ENCODE measurements at regions not wholly inside any gene's neighbourhood (a gene's known extent, or its start where the extent isn't known, plus 50 kb on each side); places are given as distances from the start of the nearest gene placed in this dataset.
A peak's percentile ranks its signal among the peaks of the same experiment; 100 is the strongest.

DNA sequence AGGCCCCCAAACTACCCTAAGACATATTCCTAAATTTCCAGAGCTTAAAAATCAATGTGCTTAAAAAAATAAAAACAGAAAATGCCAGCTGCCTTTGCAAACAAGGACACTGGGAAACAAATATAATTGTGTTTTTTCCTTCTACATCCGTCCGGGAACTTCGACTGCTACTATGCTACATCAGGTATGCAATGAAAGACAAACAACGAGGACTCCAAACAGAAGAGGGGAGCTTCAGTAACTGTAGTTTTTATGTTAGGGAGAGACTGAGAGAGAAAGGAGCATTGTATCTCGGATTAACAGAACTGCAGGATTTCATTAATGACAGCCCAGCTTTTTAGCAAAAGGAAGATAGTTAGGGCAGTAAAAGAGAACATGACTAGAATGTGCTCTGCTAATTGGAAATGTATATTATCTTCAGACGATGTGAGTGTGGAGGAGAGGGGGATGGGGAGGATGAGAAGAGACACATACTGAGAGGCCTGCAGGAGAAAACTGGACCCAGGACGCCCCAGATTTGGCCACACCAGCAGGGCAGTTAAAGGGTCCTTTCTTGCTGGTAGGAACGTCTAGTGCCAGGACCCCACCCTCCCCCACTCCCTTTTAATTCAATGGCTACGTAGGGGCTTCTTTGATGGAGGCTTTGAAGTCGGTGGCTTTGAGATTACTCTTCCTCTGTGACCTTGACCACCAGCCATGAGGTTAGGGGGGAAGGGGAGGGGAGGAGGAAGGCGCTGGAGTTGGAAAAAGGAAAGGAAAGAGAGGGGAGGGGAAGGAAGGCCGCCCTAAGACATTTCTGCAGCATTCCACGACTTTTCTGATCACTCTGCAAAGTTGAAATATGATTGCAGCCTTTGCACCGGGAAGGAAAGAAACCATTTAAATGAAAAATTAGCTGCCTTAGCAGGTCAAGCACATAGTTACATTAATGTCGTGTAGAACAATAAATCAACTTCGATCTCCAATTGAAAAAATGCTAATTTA lies 187.1 kb downstream of the BLID start (continued):
- TF ChIP-seq ZNF652 (CRISPR knock-in tag; IDR thresholded peaks at IDR 0.05; ENCODE audit: borderline replicate concordance, low read depth): peak; percentile 46; the same call in 1 of the 2 replicates
- TF ChIP-seq RFXAP (CRISPR knock-in tag; IDR thresholded peaks at IDR 0.05; ENCODE audit: borderline replicate concordance): no peak
- TF ChIP-seq ZNF550 (CRISPR knock-in tag; IDR thresholded peaks at IDR 0.05; ENCODE audit: borderline replicate concordance): no peak
- TF ChIP-seq ZFP90 (CRISPR knock-in tag; IDR thresholded peaks at IDR 0.05; ENCODE audit: borderline replicate concordance): no peak
- no peak for TF ChIP-seq HNRNPL (IDR thresholded peaks at IDR 0.05; ENCODE audit: low read depth, low read length)
- TF ChIP-seq CREM (IDR thresholded peaks at IDR 0.05): peak; percentile 84
- TF ChIP-seq CREM (CRISPR knock-in tag; IDR thresholded peaks at IDR 0.05): no peak
- TF ChIP-seq ADNP (CRISPR knock-in tag; IDR thresholded peaks at IDR 0.05): no peak
- TF ChIP-seq FOXP1 (IDR thresholded peaks at IDR 0.05): no peak
- peak; percentile 33; the same call in 1 of the 2 replicates for TF ChIP-seq FOXP1 (CRISPR knock-in tag; IDR thresholded peaks at IDR 0.05)
- TF ChIP-seq PHF21A (CRISPR knock-in tag; IDR thresholded peaks at IDR 0.05): 0 out of 2 replicates have a peak, but pooled peaks have one; percentile 38
- peak; percentile 27; the same call in 1 of the 2 replicates for TF ChIP-seq RBFOX2 (IDR thresholded peaks at IDR 0.05; ENCODE audit: low read depth, low read length)
- peak; percentile 89 for TF ChIP-seq NR2F2 (IDR thresholded peaks at IDR 0.05; ENCODE audit: borderline replicate concordance, low read depth)
- no peak for TF ChIP-seq NR3C1 (CRISPR knock-in tag; IDR thresholded peaks at IDR 0.05)
- peak; percentile 14; the same call in 1 of the 2 replicates for TF ChIP-seq SOX5 (CRISPR knock-in tag; IDR thresholded peaks at IDR 0.05; ENCODE audit: borderline replicate concordance)
- TF ChIP-seq KDM5B (CRISPR knock-in tag; IDR thresholded peaks at IDR 0.05; ENCODE audit: borderline replicate concordance): no peak
- peak; percentile 55 for TF ChIP-seq PATZ1 (CRISPR knock-in tag; IDR thresholded peaks at IDR 0.05)
- no peak for TF ChIP-seq ZNF12 (CRISPR knock-in tag; IDR thresholded peaks at IDR 0.05)
- no peak for TF ChIP-seq ZNF720 (CRISPR knock-in tag; IDR thresholded peaks at IDR 0.05)
- peak; percentile 56 for TF ChIP-seq HNF4A (CRISPR knock-in tag; IDR thresholded peaks at IDR 0.05)
- no peak for TF ChIP-seq ZSCAN22 (CRISPR knock-in tag; IDR thresholded peaks at IDR 0.05)
- TF ChIP-seq NFKBIZ (CRISPR knock-in tag; IDR thresholded peaks at IDR 0.05): 0 out of 2 replicates have a peak, but pooled peaks have one; percentile 18
- TF ChIP-seq ATF1 (CRISPR knock-in tag; IDR thresholded peaks at IDR 0.05): peak; percentile 51
- TF ChIP-seq, protein P1, sequence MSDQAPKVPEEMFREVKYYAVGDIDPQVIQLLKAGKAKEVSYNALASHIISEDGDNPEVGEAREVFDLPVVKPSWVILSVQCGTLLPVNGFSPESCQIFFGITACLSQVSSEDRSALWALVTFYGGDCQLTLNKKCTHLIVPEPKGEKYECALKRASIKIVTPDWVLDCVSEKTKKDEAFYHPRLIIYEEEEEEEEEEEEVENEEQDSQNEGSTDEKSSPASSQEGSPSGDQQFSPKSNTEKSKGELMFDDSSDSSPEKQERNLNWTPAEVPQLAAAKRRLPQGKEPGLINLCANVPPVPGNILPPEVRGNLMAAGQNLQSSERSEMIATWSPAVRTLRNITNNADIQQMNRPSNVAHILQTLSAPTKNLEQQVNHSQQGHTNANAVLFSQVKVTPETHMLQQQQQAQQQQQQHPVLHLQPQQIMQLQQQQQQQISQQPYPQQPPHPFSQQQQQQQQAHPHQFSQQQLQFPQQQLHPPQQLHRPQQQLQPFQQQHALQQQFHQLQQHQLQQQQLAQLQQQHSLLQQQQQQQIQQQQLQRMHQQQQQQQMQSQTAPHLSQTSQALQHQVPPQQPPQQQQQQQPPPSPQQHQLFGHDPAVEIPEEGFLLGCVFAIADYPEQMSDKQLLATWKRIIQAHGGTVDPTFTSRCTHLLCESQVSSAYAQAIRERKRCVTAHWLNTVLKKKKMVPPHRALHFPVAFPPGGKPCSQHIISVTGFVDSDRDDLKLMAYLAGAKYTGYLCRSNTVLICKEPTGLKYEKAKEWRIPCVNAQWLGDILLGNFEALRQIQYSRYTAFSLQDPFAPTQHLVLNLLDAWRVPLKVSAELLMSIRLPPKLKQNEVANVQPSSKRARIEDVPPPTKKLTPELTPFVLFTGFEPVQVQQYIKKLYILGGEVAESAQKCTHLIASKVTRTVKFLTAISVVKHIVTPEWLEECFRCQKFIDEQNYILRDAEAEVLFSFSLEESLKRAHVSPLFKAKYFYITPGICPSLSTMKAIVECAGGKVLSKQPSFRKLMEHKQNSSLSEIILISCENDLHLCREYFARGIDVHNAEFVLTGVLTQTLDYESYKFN (CRISPR knock-in tag; conservative IDR thresholded peaks at IDR 0.05): peak; percentile 81
- TF ChIP-seq MTA1 (CRISPR knock-in tag; IDR thresholded peaks at IDR 0.05; ENCODE audit: borderline replicate concordance): peak; percentile 23; the same call in 1 of the 2 replicates
- TF ChIP-seq FOXA3 (CRISPR knock-in tag; IDR thresholded peaks at IDR 0.05): peak; percentile 24; the same call in 1 of the 2 replicates

Data from HepG2 (cell line).